Erythroblast (primary cell): ENCODE measurements at regions not wholly inside any gene's neighbourhood (a gene's known extent, or its start where the extent isn't known, plus 50 kb on each side); places are given as distances from the start of the nearest gene placed in this dataset.

Experiments used
- GATA1 ChIP-seq: IDR thresholded peaks from 2 replicates; pipeline ENCODE4 v1.6.1; 2011; ENCODE audit warnings: low read depth, mild to moderate bottlenecking, control low read depth, low read length, moderate library complexity
- POLR2A ChIP-seq: IDR thresholded peaks from 2 replicates; pipeline ENCODE4 v1.6.1; 2011; ENCODE audit warnings: mild to moderate bottlenecking, low read length

DNA sequence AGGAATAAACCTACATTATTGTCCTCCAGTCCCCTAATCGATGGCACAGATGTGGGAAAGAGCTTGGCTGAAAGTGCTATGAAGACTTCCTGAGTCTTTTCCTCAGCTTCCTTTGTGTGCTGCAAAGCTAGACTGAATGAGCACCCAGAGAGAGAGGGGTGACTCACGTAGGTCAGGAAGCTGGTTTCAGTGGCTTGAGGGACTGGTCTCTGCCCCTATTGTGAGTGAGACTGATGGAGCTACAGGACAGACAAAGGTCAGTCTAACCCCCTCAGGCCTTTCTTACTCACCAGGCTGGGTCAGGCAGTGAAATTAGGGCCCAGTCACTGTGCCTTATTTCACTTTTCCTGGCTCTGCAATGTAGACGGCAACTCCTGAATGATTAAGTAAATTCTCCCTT lies 171.1 kb upstream of the GRB10 start:
- TF ChIP-seq POLR2A (no peak), GATA1 (no peak)
